PC-3 (cell line): ENCODE measurements at regions not wholly inside any gene's neighbourhood (a gene's known extent, or its start where the extent isn't known, plus 50 kb on each side); places are given as distances from the start of the nearest gene placed in this dataset.

Source experiments
- EZH2 ChIP-seq: fragments of 300-600 bp; sonication (generic); IDR thresholded peaks from one replicate; pipeline ENCODE4 v1.6.1; 2017; ENCODE audit warnings: antibody characterized with exemption, mild to moderate bottlenecking, low read length; ENCODE audit not compliant: unreplicated experiment
- TF ChIP-seq, protein P1 (sequence below): fragments of 300-600 bp; sonication (generic); conservative IDR thresholded peaks from 2 replicates; pipeline ENCODE4 v1.5.1; 2017; ENCODE audit warnings: antibody characterized with exemption, low read depth, mild to moderate bottlenecking, low read length

DNA sequence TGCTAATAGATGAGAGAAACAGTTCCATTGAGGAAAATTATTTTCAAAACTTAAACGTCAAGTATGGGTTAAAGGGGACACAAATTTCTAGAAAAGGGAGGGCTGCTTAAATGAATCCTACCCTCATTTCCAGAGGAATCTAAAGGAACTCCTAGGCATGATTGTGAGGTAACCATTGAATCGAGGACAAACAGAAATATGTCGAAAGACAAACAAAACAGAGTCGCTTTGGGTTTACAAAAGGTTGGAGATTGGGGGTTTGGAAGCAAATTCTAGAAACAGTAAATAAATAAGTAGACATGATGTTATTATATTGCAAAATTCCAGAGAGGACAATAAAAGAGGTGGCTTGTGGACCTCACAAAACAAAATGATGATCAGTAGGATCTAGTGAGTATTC, 173.1 kb downstream of the FTCDNL1 start:
- TF ChIP-seq, protein P1, sequence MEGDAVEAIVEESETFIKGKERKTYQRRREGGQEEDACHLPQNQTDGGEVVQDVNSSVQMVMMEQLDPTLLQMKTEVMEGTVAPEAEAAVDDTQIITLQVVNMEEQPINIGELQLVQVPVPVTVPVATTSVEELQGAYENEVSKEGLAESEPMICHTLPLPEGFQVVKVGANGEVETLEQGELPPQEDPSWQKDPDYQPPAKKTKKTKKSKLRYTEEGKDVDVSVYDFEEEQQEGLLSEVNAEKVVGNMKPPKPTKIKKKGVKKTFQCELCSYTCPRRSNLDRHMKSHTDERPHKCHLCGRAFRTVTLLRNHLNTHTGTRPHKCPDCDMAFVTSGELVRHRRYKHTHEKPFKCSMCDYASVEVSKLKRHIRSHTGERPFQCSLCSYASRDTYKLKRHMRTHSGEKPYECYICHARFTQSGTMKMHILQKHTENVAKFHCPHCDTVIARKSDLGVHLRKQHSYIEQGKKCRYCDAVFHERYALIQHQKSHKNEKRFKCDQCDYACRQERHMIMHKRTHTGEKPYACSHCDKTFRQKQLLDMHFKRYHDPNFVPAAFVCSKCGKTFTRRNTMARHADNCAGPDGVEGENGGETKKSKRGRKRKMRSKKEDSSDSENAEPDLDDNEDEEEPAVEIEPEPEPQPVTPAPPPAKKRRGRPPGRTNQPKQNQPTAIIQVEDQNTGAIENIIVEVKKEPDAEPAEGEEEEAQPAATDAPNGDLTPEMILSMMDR: no peak
- TF ChIP-seq EZH2: no peak
